GM12874 (cell line): ENCODE measurements at regions not wholly inside any gene's neighbourhood (a gene's known extent, or its start where the extent isn't known, plus 50 kb on each side); places are given as distances from the start of the nearest gene placed in this dataset.

ENCODE experiments used
- TF ChIP-seq, protein P1 (sequence below): IDR thresholded peaks from 2 replicates; pipeline ENCODE4 v1.5.1; 2011; ENCODE audit warnings: low read depth, mild to moderate bottlenecking, control low read depth, low read length, moderate library complexity; ENCODE audit not compliant: insufficient read depth

DNA sequence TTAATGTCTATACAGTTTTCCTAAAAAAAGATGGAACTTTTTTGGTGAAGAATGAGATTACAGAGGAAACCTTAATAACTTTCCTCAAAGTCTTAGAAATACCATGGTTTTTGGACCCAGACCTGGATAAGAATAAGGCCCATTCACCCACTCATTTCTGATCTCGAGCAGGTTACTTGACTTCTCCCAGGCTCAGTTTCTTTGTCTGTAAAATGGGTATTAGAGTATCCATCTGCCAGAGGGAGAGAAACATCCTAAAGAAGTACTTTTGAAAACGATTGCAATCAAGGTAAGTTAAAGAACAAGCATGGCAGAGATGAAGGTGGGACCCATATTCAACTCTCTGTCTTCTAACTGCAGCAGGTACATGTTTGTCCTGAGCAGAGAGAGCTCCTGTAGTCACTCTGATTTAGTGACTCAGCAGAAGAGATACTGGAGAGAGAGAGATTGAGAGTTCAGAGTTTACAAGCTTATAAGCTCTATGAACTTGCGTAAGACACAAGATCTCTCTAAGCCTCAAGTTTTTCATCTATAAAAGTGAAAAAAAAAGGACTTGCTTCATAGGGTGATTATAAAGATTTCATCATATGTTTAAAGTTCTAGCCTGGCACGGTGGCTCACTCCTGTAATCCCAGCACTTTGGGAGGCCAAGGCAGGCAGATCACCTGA is 379.4 kb upstream of the SGCD start:
- TF ChIP-seq, protein P1, sequence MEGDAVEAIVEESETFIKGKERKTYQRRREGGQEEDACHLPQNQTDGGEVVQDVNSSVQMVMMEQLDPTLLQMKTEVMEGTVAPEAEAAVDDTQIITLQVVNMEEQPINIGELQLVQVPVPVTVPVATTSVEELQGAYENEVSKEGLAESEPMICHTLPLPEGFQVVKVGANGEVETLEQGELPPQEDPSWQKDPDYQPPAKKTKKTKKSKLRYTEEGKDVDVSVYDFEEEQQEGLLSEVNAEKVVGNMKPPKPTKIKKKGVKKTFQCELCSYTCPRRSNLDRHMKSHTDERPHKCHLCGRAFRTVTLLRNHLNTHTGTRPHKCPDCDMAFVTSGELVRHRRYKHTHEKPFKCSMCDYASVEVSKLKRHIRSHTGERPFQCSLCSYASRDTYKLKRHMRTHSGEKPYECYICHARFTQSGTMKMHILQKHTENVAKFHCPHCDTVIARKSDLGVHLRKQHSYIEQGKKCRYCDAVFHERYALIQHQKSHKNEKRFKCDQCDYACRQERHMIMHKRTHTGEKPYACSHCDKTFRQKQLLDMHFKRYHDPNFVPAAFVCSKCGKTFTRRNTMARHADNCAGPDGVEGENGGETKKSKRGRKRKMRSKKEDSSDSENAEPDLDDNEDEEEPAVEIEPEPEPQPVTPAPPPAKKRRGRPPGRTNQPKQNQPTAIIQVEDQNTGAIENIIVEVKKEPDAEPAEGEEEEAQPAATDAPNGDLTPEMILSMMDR: no peak

DNA sequence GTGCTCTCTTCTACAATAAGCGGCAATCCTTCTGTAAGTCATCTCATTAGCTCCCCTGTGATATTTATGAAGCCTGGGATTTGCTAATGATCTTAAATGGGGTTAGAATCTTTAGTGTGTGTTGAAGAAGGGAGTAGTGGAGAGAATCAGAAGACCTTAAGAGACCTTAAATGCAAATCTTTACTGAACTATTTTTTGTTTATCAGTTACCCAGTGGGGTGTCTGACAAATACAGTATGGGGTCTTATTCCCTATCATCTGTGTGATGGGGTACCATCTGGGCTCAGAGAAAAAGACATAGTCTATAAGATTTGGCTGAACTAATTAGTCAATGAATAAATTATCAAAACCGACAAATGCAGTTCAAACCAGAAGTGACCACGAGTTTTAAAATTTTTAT is 378.4 kb upstream of the SGCD start:
- TF ChIP-seq, protein P1: no peak

DNA sequence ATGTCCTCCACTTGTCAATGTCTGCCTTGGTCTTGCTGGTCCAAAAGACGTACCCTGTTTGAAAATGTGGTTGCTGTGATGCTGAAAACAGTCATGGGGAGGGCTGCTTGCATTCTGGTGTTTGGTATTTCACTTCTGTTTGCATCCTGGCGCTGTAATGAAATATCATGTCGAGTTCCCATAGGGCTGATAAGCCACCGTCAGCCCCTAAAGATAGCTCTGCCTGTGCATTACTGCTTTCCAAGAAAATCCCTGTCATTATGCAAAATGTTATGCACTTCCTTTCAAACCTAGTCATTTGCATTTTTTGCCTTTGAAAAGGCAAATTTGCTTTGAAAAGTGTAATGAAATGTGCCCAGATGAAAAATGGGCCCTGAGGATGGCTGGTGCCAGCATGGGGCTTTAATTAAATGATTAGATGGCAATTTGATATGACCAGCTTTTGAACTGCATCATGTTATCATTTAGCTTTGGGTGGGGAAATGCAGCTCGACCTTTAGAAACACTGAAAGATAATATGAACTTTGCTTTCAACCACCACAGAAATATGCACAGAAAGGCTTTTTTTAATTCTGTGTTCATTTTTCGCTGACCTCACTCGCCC is 374.4 kb upstream of the SGCD start:
- TF ChIP-seq, protein P1: no peak

DNA sequence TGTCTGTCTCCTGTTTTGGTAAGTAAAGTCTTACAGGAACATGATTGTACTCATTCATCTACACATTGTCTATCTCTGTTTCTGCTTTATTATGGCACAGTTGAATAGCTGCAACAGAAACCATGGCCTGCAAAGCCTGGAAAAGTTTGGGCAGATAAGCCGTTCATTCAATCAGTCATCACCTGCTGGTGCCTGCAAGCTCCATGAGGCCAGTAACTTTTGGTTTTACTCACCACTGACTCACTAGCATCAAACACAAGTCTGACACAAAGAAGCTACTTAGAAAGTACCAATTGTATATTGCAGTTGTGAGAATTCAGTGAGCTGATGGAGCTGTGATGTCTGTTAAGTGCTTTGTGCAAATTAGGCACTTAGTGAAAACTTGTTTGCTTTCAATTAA is 373.6 kb upstream of the SGCD start:
- TF ChIP-seq, protein P1: no peak

DNA sequence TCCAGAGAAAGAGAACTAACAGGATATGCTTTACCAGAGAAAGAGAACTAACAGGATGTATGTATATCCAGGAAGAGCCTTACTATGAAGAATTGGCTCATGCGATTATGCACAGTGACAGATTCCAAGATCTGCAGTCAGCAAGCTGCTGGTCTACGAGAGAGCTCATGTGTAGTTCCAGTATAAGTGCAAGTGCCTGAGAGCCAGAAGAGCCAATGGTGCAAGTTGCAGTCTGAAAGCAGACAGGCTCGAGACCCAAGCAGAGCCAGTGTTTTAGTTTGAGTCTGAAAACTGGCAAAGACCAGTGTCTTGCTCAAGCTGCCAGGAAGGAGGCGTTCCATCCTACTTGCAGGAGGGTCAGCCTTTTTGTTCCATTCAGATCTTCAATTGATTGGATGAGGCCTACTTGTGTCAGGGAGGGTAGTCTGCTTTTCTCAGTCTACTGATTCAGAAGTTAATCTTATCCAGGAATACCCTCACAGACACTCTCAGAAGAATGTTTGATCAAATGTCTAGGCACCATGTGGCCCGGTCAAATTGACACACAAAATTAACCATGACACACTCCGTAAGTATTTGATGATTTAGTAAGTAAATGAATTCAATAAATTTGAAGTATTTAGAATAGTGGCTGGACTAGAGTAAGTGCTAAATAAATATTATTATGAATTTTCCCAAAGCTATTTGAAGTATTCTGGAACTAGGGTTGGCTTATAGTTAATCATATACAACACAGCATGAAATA is 372.1 kb upstream of the SGCD start:
- TF ChIP-seq, protein P1: no peak

DNA sequence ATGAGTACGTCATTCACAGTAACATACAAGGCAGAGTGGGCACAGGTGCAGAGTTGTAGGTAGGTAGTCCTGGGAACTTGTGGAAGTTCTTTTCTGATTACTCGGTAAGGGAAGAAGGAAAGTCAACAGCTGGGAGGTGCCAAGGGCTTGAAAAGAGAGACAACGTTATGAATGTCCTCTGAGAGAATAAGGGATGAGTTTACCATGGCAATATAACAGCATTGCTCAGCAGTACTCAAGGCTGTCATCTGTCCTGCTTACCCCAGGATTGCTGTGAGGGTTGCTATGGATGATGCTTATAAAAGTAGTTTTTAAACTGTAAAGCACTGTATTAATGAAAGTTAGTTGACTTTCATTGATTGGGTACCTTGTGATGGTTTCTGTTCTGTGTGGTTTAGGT is 369.1 kb upstream of the SGCD start:
- TF ChIP-seq, protein P1: no peak

DNA sequence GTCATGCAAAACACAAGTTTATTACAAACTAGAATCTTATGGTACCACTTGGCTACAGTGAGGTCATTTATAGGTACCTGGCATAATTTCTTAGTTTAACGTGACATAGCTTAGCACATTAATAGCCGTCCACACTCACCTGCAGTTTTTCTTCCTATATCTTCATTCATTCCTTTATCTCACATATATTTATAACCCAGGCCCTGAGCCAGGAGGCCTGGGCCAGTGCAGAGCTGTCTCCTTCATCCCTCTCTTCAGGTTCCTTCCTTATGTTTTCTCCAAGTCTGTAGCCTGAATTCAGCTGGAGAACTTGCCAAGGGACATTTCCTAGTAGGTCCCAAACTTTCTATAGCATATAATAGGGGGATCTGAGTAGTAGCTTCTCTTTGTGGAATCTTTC is 367.9 kb upstream of the SGCD start:
- TF ChIP-seq, protein P1: no peak
